ENCODE measurements at regions not wholly inside any gene's neighbourhood (a gene's known extent, or its start where the extent isn't known, plus 50 kb on each side); places are given as distances from the start of the nearest gene placed in this dataset.

DNA sequence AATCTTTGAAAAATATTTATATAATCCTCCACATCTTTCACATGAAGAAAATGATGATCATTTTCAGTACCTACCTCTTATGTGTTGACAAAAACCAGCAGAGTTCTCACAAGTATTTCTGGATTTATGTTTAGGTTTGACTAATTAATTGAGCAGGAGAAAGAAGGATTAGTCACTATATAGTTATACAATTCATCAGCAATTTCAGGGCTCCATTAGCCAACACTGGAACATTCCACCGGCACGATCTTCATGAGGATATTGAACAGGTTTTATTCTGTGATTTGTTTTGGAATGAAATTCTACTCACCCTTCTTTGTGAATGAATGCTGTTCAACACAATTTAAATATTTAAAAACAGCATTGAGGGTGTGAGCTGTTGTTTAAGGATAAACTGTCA is 163.2 kb downstream of the SEM1 start:
- no peak for TF ChIP-seq GATA3 (IDR thresholded peaks at IDR 0.05; ENCODE audit: low read depth, low read length)
- no peak for TF ChIP-seq GATA2 (IDR thresholded peaks at IDR 0.05; ENCODE audit: low read depth, low read length)

All from SH-SY5Y (cell line).